HG02642 (cell line): ENCODE measurements at regions not wholly inside any gene's neighbourhood (a gene's known extent, or its start where the extent isn't known, plus 50 kb on each side); places are given as distances from the start of the nearest gene placed in this dataset.
A peak's percentile ranks its signal among the peaks of the same experiment; 100 is the strongest.
"Not testable (repeated sequence)": the region's sequence is repeated elsewhere in the genome, so short reads cannot be mapped to it uniquely, and the experiment has no call there.

ENCODE experiments used
- ATAC-seq: cut with Tn5 transposase; IDR thresholded peaks from one replicate; pipeline ENCODE4 v1.9.1; 2021; ENCODE audit warnings: mild to moderate bottlenecking; ENCODE audit not compliant: unreplicated experiment, poor library complexity

DNA sequence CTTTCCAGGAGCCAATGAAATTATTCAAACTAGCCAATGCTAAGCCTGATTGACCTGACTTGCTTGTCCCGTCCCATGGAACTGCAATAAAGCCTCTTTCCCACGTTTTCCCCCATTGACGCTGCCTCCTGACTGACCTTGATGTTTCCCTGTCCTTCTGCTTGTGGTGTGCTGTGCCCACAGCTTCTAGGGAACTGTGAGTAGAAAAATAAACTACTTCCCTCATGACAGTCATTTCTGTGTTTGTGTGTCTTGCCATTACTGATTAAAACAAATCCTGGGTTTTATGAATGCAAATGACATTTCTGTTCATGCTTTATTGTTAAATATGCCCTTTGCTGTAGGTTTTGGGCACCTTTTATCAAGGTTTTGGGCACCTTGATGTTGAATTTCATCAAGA is 91.3 kb upstream of the ABI1 start:
- no peak for ATAC-seq

DNA sequence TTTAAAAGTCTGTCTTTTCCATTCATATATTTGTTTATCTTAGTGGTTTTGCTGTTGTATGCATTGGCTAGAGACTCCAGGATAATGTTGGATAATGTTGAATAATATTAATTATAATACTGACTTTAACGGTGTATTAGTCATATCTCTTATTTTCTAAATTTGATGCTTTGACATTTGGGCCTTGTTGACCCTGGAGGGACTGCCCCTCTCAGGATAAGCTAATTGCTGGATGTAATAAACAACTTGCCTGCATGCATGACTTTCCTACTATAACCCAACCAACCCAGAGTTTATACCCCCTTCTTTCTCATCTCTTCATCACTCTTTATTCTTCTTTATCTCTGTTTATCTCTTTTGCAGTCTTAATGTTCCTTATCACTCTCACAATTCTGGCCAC is 90.9 kb upstream of the ABI1 start:
- ATAC-seq, result no peak

DNA sequence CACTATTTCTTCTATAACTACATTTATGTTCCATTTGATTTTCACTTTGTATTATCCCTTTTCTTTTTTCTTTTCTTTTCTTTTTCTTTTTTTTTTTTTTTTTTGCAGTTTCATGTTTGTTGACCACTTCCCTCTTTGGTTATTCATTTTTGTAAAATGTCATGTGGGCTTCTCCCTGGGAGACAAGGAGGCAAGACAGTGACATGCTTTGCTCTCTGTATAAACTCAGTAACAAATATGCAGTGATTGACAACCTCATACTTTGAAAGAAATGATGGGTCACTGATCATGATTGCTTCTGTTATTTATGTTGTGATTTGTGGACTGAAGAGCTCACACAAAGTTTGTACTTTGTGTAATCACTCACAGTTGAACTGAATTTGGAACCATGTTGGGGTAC is 90.2 kb upstream of the ABI1 start:
- peak; percentile 47 for ATAC-seq

GRCh38 chr10:26946102-26946811 is 85.5 kb upstream of the ABI1 start:
- ATAC-seq, result no peak

DNA sequence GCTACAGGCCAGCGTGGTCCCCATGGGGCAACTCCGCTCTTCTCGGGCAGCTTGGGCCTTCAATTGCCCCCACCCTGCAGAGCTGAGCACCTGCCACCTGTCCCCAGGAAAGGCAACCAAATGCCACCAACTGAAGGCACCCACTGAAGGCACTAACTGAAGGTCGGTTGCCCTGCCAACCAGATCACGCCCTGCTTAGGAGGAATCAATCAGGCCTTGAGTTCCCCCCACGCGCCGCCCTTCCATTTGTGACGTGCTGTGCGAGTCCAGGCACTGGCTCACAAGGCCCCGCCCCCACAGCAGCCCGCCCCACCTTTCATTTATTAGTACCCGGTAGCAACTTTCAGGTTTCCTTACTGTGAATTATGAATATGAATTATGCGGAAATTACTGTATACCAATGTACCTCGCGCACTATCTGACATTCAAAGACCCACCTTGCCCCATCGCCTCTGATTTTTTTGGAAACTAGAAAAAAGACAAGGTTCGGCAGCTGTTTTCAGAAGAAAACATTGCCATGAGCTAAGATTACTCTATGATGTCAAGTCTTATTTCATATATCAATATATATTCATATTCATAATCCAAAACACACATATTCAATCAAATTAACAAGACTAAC is 83.6 kb upstream of the ABI1 start:
- no peak for ATAC-seq

- no peak for ATAC-seq
Measured at GRCh38 chr10:26939962-26940354, 79.2 kb upstream of the ABI1 start.

- ATAC-seq, result no peak
Measured at GRCh38 chr10:26939290-26939961, 78.7 kb upstream of the ABI1 start.

DNA sequence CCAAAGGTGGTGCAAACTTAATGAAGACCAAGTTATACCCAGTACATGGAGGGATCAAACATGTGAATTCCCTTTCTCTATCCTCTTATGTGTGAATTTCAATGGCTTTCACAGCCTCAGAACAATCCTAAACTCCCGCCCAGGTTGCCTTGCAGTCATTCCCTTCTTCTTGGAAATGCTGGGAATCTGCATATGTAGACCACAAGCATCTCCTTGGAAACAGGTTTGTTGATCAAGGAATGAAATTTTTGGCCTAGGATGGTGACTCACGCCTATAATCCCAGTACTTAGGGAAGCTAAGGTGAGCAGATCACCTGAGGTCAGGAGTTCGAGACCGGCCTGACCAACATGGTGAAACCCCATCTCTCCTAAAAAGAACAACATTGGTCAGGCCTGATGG is 77.8 kb upstream of the ABI1 start:
- no peak for ATAC-seq

DNA sequence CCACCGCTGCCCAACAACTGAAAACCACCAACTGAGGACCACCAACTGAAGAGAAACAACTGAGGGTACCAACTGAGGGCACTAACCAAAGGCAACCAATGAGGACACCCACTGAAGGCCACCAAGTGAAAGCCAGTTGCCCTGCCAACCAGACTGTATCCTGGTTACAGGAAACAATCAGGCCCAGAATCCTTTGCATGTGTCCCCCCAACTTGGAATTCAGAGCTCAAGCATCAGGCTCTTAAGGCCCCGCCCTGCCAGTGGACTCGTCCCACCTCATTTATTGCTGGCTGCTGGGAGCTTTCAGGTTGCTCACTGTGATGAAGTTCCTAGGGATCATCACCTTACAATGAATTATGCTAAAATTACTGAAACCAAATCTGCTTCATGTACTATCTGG is 76.6 kb upstream of the ABI1 start:
- ATAC-seq, result no peak

- ATAC-seq, result not testable (repeated sequence)
Measured at GRCh38 chr10:26934190-26934589, 73.4 kb upstream of the ABI1 start.

- no peak for ATAC-seq
Measured at GRCh38 chr10:26932576-26932975, 71.8 kb upstream of the ABI1 start.

DNA sequence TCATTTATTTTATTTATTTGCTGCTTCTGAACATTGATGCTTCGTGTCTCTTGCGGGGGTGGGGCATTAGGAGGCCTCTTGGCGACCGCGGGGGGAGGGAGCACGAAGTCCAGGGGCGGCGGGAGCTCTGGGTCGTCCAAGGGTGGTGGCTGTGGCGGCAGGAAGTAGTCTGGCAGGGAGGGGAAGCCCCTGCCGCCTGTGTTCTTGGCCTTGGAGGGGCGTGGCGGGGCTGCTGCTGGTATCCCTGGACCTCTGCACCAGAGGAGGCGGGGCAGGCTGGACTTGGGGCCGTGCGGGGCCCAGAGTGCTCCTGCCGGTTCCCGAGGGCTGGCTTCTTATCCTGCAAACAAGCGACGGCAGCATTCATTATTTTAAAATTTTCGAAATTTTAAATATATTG is 70.5 kb upstream of the ABI1 start:
- ATAC-seq, result peak; percentile 88

DNA sequence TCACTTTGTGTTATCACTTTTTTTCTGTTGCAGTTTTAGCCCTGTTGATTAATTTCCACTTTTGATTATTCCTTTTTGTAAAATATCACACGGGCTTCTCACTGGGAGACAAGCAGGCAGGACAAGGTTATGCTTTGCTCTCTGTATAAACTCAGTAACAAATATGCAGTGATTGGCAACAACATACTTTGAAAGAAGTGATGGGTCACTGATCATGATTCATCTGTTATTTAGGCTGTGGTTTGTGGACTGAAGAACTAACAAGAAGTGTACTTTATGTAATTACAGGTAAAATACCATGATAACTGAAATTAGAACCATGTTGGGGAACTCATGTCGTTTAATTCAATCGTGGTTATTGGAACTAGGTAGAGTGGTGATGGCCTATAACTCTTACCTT is 62.1 kb upstream of the ABI1 start:
- not testable (repeated sequence) for ATAC-seq

GRCh38 chr10:26919156-26919860 is 58.5 kb upstream of the ABI1 start:
- ATAC-seq, result not testable (repeated sequence)

DNA sequence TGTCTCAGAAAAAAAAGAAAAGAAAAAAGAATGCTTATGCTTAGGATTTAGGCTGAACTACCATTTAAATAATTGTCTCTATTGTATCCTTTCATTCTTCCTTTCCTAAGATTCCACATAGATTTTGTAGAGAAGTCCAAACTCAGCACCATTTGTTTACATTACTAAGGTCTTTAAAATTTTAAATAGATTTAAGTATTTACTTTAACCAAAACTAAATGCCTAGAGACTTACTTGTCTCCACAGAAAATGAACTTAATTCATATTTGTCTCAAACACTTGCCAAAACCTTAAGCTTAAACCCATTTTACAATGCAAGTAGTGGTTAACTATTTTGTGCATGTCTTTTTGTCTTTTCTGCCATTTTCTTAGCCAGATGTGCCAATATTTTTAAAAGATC is 54.1 kb upstream of the ABI1 start:
- ATAC-seq, result no peak

DNA sequence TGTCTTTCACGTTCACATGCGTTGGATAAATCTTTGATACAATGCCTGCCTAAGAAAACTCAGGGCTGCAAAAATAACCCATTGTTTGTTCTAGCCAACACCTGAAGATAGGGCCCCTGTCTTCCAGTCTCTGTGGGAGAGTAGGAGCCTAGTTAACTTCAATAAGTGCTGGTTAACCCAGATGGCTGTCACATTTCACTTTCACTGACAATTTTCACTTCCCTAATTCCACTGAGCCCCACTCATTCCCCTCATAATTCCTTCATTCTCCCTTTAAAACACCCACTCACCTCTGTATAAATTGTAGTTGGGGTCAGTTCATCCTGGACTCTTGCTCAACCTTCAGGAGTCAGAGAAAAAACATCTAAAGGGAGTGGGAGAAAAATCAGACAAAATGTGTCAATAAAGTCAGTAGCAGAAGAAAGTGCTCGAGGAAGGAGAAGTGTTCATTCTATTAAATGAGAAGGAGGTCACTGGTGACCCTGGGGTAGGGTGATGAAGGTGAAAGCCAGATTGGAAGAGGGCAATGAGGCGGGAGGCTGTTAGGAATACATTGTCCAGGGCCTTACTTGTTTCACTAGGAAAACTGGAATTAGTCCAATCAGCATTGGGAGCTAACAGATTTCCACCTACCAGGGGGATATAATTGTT is 51.2 kb upstream of the ABI1 start:
- no peak for ATAC-seq
